SK-N-SH (cell line): ENCODE measurements at regions not wholly inside any gene's neighbourhood (a gene's known extent, or its start where the extent isn't known, plus 50 kb on each side); places are given as distances from the start of the nearest gene placed in this dataset.

Experiments used
- CTCF ChIA-PET: fragments of 300-600, 350-600 bp; formaldehyde crosslinking; extraction: SDS; loops from one replicate; lab custom pipeline; 2021; lab: Yijun Ruan, JAX
- POLR2A ChIA-PET: fragments of 350-600 bp; sonication (Branson Sonifier 250); formaldehyde crosslinking; extraction: SDS; loops from one replicate; lab custom pipeline; 2020; ENCODE audit warnings: antibody characterized with exemption, inconsistent platforms; lab: Yijun Ruan, JAX
- DNase-seq: peaks from one replicate; pipeline ENCODE4 v3.0.0; 2012
- H2AFZ ChIP-seq: fragments of 200-600 bp; sonication (generic); 2 replicates; pipeline ENCODE4 v1.8.1; 2016; ENCODE audit warnings: antibody characterized with exemption, mild to moderate bottlenecking, low read depth
- H3F3A ChIP-seq: fragments of 200-600 bp; sonication (generic); replicated peaks from 2 replicates; pipeline ENCODE3; 2016; ENCODE audit warnings: antibody characterized with exemption, mild to moderate bottlenecking; ENCODE audit not compliant: insufficient read depth
- H3K27ac ChIP-seq, 2 experiments: fragments of 200-500 bp in 1 of 2; fragments of 200-600 bp in 1 of 2; sonication (Bioruptor generic) in 1 of 2; sonication (generic), shearing (Covaris generic) in 1 of 2; 2 replicates each; pipeline versions ENCODE4 v1.5.1 to v1.6.1; 2014 to 2016; ENCODE audit warnings: low read depth in 2 of 2, inconsistent platforms in 1 of 2, low read length in 1 of 2, mild to moderate bottlenecking in 1 of 2, mixed read lengths in 1 of 2
- H3K27me3 ChIP-seq: fragments of 200-600 bp; sonication (generic), shearing (Covaris generic); 2 replicates; pipeline ENCODE4 v1.6.1; 2016; ENCODE audit warnings: mixed run types; ENCODE audit not compliant: insufficient read depth
- H3K36me3 ChIP-seq, 2 experiments: fragments of 200-500 bp in 1 of 2; fragments of 200-600 bp in 1 of 2; sonication (Bioruptor generic) in 1 of 2; sonication (generic) in 1 of 2; replicated peaks in 1 of 2; 2 replicates each; pipeline versions ENCODE3 to v1.5.1; 2014 to 2016; ENCODE audit warnings: low read length in 1 of 2, mild to moderate bottlenecking in 1 of 2; ENCODE audit not compliant: insufficient read depth in 2 of 2, control insufficient read depth in 1 of 2
- H3K4me1 ChIP-seq, 2 experiments: fragments of 200-500 bp in 1 of 2; fragments of 200-600 bp in 1 of 2; sonication (Bioruptor generic) in 1 of 2; sonication (generic), shearing (Covaris generic) in 1 of 2; 2 replicates each; pipeline versions ENCODE4 v1.5.1 to v1.6.1; 2014 to 2016; ENCODE audit warnings: low read depth in 1 of 2, low read length in 1 of 2, mixed run types in 1 of 2; ENCODE audit not compliant: insufficient read depth in 2 of 2, control insufficient read depth in 1 of 2
- H3K4me2 ChIP-seq: fragments of 200-600 bp; sonication (generic), shearing (Covaris generic); 2 replicates; pipeline ENCODE4 v1.6.1; 2017; ENCODE audit warnings: mixed run types
- H3K4me3 ChIP-seq, 2 experiments: fragments of 200-500 bp in 1 of 2; fragments of 200-600 bp in 1 of 2; sonication (Bioruptor generic) in 1 of 2; sonication (generic), shearing (Covaris generic) in 1 of 2; 2 replicates each; pipeline versions ENCODE4 v1.5.1 to v1.8.1; 2014 to 2016; ENCODE audit warnings: low read depth in 2 of 2, inconsistent platforms in 1 of 2, low read length in 1 of 2, mild to moderate bottlenecking in 1 of 2, mixed read lengths in 1 of 2, moderate library complexity in 1 of 2
- H3K79me2 ChIP-seq: fragments of 200-600 bp; sonication (generic); 2 replicates; pipeline ENCODE4 v1.8.1; 2017; ENCODE audit warnings: mild to moderate bottlenecking; ENCODE audit not compliant: insufficient read depth
- H3K9ac ChIP-seq: fragments of 200-600 bp; sonication (generic); 2 replicates; pipeline ENCODE4 v1.6.1; 2017; ENCODE audit warnings: mixed run types
- H3K9me2 ChIP-seq: fragments of 200-600 bp; sonication (generic); 2 replicates; pipeline ENCODE4 v1.6.1; 2017; ENCODE audit warnings: mixed run types
- H3K9me3 ChIP-seq: fragments of 200-600 bp; sonication (generic); 2 replicates; pipeline ENCODE4 v1.6.1; 2017; ENCODE audit warnings: mixed run types, mild to moderate bottlenecking, moderate library complexity
- H4K20me1 ChIP-seq: fragments of 200-600 bp; sonication (generic); 2 replicates; pipeline ENCODE4 v1.6.1; 2017; ENCODE audit warnings: mild to moderate bottlenecking, mixed run types; ENCODE audit not compliant: insufficient read depth
- EP300 ChIP-seq, 2 experiments: IDR thresholded peaks; 2 replicates each; pipeline versions ENCODE4 v1.4.0 to v1.6.1; 2012; ENCODE audit warnings: borderline replicate concordance in 1 of 2, low read depth in 1 of 2, low read length in 1 of 2
- EZH2phosphoT487 ChIP-seq: fragments of 200-600 bp; sonication (generic); IDR thresholded peaks from 2 replicates; pipeline ENCODE4 v1.6.1; 2017; ENCODE audit warnings: low read depth, mixed run types, mild to moderate bottlenecking, antibody characterized with exemption, moderate library complexity, borderline replicate concordance
- FOSL2 ChIP-seq: IDR thresholded peaks from 2 replicates; pipeline ENCODE4 v1.4.0; 2012; ENCODE audit warnings: low read depth, mild to moderate bottlenecking, moderate library complexity, borderline replicate concordance
- FOXM1 ChIP-seq: IDR thresholded peaks from 2 replicates; pipeline ENCODE4 v1.4.0; 2012; ENCODE audit warnings: low read depth, mild to moderate bottlenecking
- JUND ChIP-seq: IDR thresholded peaks from 2 replicates; pipeline ENCODE4 v1.4.0; 2012
- MAX ChIP-seq: IDR thresholded peaks from 2 replicates; pipeline ENCODE4 v1.4.0; 2012; ENCODE audit warnings: low read depth
- MEF2A ChIP-seq: IDR thresholded peaks from 2 replicates; pipeline ENCODE4 v1.4.0; 2012; ENCODE audit warnings: low read depth, borderline replicate concordance
- PBX3 ChIP-seq: IDR thresholded peaks from 2 replicates; pipeline ENCODE4; 2012
- POLR2AphosphoS5 ChIP-seq: IDR thresholded peaks from 2 replicates; pipeline ENCODE4 v1.6.1; 2012; ENCODE audit warnings: low read depth, low read length
- RFX5 ChIP-seq: IDR thresholded peaks from 2 replicates; pipeline ENCODE4 v1.6.1; 2012; ENCODE audit warnings: mild to moderate bottlenecking, improper control_type of control experiment, low read length
- SIN3A ChIP-seq: IDR thresholded peaks from 2 replicates; pipeline ENCODE4 v1.6.1; 2012; ENCODE audit warnings: low read depth, mild to moderate bottlenecking, low read length, moderate library complexity, borderline replicate concordance
- SMC3 ChIP-seq: IDR thresholded peaks from 2 replicates; pipeline ENCODE4 v1.6.1; 2012; ENCODE audit warnings: low read depth, low read length, improper control_type of control experiment
- TAF1 ChIP-seq: IDR thresholded peaks from 2 replicates; pipeline ENCODE4 v1.6.1; 2012; ENCODE audit warnings: low read depth, mild to moderate bottlenecking, low read length, moderate library complexity, borderline replicate concordance
- TCF12 ChIP-seq: IDR thresholded peaks from 2 replicates; pipeline ENCODE4 v1.4.0; 2012
- TEAD4 ChIP-seq: IDR thresholded peaks from 2 replicates; pipeline ENCODE4 v1.4.0; 2012; ENCODE audit warnings: mild to moderate bottlenecking, borderline replicate concordance; ENCODE audit not compliant: insufficient read depth
- USF1 ChIP-seq: IDR thresholded peaks from 2 replicates; pipeline ENCODE4 v1.4.0; 2012; ENCODE audit warnings: low read depth, borderline replicate concordance
- ZBTB33 ChIP-seq: IDR thresholded peaks from 2 replicates; pipeline ENCODE4 v1.4.0; 2012; ENCODE audit warnings: low read depth, borderline replicate concordance
- WGBS: methylation state at CpG from one replicate; pipeline ENCODE4 v1.1.6; 2017; ENCODE audit warnings: low lambda C conversion rate; 5-methylcytosine and 5-hydroxymethylcytosine counted together

- DNase-seq: no peak
- Histone ChIP-seq H3K9me3 (no peaks in the 10 kb centered on the region), H3K36me3 (no peaks in the 10 kb centered on the region), H3F3A (no peaks in the 10 kb centered on the region), H3K27ac (no peak overlapping the region), H3K4me1 (no peaks in the 10 kb centered on the region), H3K9me2 (no peaks in the 10 kb centered on the region), H3K79me2 (no peaks in the 10 kb centered on the region), H3K4me3 (no peak overlapping the region), H3K9ac (no peak overlapping the region), H3K4me2 (no peak overlapping the region), H3K27me3 (no peaks in the 10 kb centered on the region), H2AFZ (no peak overlapping the region)
- WGBS: 67% methylated on average over 12 of the region's 12 CpGs
- ChIA-PET CTCF (interaction anchor here (1.1 to 1.4 kb wide), 2 partner anchors 16 to 103 kb away, joined by 3 read pairs; no protein-coding TSS in a partner anchor), POLR2A (no interaction called here)
- TF ChIP-seq JUND (no peak), USF1 (no peak)
- TF ChIP-seq, all 33 proteins: peak for 0
- no peaks in the 10 kb centered on the region for H4K20me1 ChIP-seq
Measured at GRCh38 chr14:89085231-89085731, 260.8 kb downstream of the TTC8 start.

- TF ChIP-seq POLR2AphosphoS5: no peak
- no peak for TF ChIP-seq ZBTB33
- no peak for TF ChIP-seq TEAD4
- no peak for TF ChIP-seq TCF12
- H3K79me2 ChIP-seq: no peaks in the 10 kb centered on the region
Measured at GRCh38 chr14:89085737-89086382, 261.4 kb downstream of the TTC8 start.

GRCh38 chr14:89088530-89088929 is 264.1 kb downstream of the TTC8 start:
- Histone ChIP-seq H3F3A (no peaks in the 10 kb centered on the region), H3K4me2 (no peak overlapping the region), H3K4me1 (no peaks in the 10 kb centered on the region), H3K9me3 (no peaks in the 10 kb centered on the region), H3K4me3 (no peak overlapping the region), H3K36me3 (no peaks in the 10 kb centered on the region), H3K79me2 (no peaks in the 10 kb centered on the region), H3K9me2 (no peaks in the 10 kb centered on the region), H3K9ac (no peak overlapping the region), H3K27me3 (no peaks in the 10 kb centered on the region), H2AFZ (no peak overlapping the region), H4K20me1 (no peaks in the 10 kb centered on the region), H3K27ac (no peak overlapping the region)
- DNase-seq: no peak
- ChIA-PET POLR2A (no interaction called here), CTCF (no interaction called here)
- 26% methylated on average over 3 of the region's 3 CpGs for WGBS
- TF ChIP-seq MEF2A (no peak), PBX3 (no peak), EP300 (IDR thresholded peaks at IDR 0.05; ENCODE audit: borderline replicate concordance in 1 of 2, low read depth in 1 of 2, low read length in 1 of 2) (no peak), EZH2phosphoT487 (no peak), TCF12 (no peak), SMC3 (no peak), TAF1 (no peak), MAX (no peak), SIN3A (no peak), FOSL2 (no peak), FOXM1 (no peak), RFX5 (no peak)

More at GRCh38 chr14:89085737-89086382, 261.4 kb downstream of the TTC8 start:
- Histone ChIP-seq H3K36me3 (no peaks in the 10 kb centered on the region), H4K20me1 (no peaks in the 10 kb centered on the region), H3F3A (no peaks in the 10 kb centered on the region), H3K9me2 (no peaks in the 10 kb centered on the region), H3K4me1 (no peaks in the 10 kb centered on the region), H3K9ac (no peak overlapping the region), H3K27ac (no peak overlapping the region), H3K4me3 (no peak overlapping the region), H3K9me3 (no peaks in the 10 kb centered on the region), H3K4me2 (no peak overlapping the region), H2AFZ (no peak overlapping the region), H3K27me3 (no peaks in the 10 kb centered on the region)
- ChIA-PET POLR2A (no interaction called here), CTCF (interaction anchor here (1.1 to 1.4 kb wide), 2 partner anchors 15 to 102 kb away, joined by 3 read pairs; no protein-coding TSS in a partner anchor)
- no peak for DNase-seq
- 64% methylated on average over 9 of the region's 9 CpGs for WGBS
